NCI-H1048 (cell line): ENCODE measurements at regions not wholly inside any gene's neighbourhood (a gene's known extent, or its start where the extent isn't known, plus 50 kb on each side); places are given as distances from the start of the nearest gene placed in this dataset.

Experiments
- DNase-seq: peaks from one replicate; lab custom pipeline; 2025; lab: John Stamatoyannopoulos, UW

GRCh38 chr12:60337839-60338549 lies 742.2 kb downstream of the SLC16A7 start:
- DNase-seq: no peak

GRCh38 chr12:60345442-60345841 lies 749.6 kb downstream of the SLC16A7 start:
- DNase-seq: no peak

- DNase-seq: no peak
These were observed 753.6 kb downstream of the SLC16A7 start for GRCh38 chr12:60349232-60349978.

- DNase-seq: no peak
These were observed 791.5 kb downstream of the SLC16A7 start for GRCh38 chr12:60387356-60387755.

GRCh38 chr12:60391051-60391450 lies 795.2 kb downstream of the SLC16A7 start:
- no peak for DNase-seq

GRCh38 chr12:60391791-60392190 lies 796.0 kb downstream of the SLC16A7 start:
- DNase-seq: no peak

- no peak for DNase-seq
These were observed 797.3 kb downstream of the SLC16A7 start for GRCh38 chr12:60393093-60393492.

- DNase-seq: no peak
These were observed 798.8 kb downstream of the SLC16A7 start for GRCh38 chr12:60394665-60395064.

- no peak for DNase-seq
These were observed 802.7 kb downstream of the SLC16A7 start for GRCh38 chr12:60398547-60398946.

- DNase-seq: no peak
These were observed 803.2 kb downstream of the SLC16A7 start for GRCh38 chr12:60399064-60399463.

- DNase-seq: no peak
These were observed 807.2 kb downstream of the SLC16A7 start for GRCh38 chr12:60402996-60403395.

GRCh38 chr12:60415351-60415750 lies 819.5 kb downstream of the SLC16A7 start:
- no peak for DNase-seq

GRCh38 chr12:60419986-60420385 lies 824.2 kb downstream of the SLC16A7 start:
- DNase-seq: no peak

- no peak for DNase-seq
These were observed 825.9 kb downstream of the SLC16A7 start for GRCh38 chr12:60421741-60422140.

- DNase-seq: no peak
These were observed 841.5 kb downstream of the SLC16A7 start for GRCh38 chr12:60437297-60437696.

GRCh38 chr12:60441577-60441976 lies 845.7 kb downstream of the SLC16A7 start:
- DNase-seq: no peak

- DNase-seq: no peak
These were observed 855.6 kb downstream of the SLC16A7 start for GRCh38 chr12:60451457-60451856.

- DNase-seq: no peak
These were observed 869.2 kb downstream of the SLC16A7 start for GRCh38 chr12:60465060-60465459.

GRCh38 chr12:60468546-60468945 lies 872.7 kb downstream of the SLC16A7 start:
- no peak for DNase-seq

GRCh38 chr12:60475825-60476224 lies 880.0 kb downstream of the SLC16A7 start:
- no peak for DNase-seq

GRCh38 chr12:60487284-60487683 lies 891.5 kb downstream of the SLC16A7 start:
- no peak for DNase-seq

GRCh38 chr12:60489071-60489470 lies 893.2 kb downstream of the SLC16A7 start:
- no peak for DNase-seq

- peak; percentile 15 for DNase-seq
These were observed 898.4 kb downstream of the SLC16A7 start for GRCh38 chr12:60494244-60494643.

- no peak for DNase-seq
These were observed 902.8 kb downstream of the SLC16A7 start for GRCh38 chr12:60498656-60499055.
